ENCODE measurements at regions not wholly inside any gene's neighbourhood (a gene's known extent, or its start where the extent isn't known, plus 50 kb on each side); places are given as distances from the start of the nearest gene placed in this dataset.

- TF ChIP-seq CTCF (IDR thresholded peaks at IDR 0.05; ENCODE audit: borderline replicate concordance, extremely low read depth, low read length, poor library complexity, severe bottlenecking) (no peak), EZH2 (IDR thresholded peaks at IDR 0.05; ENCODE audit: borderline replicate concordance, low read depth, low read length, severe bottlenecking) (no peak)
Observed at GRCh38 chr16:16850274-16850673, 471.3 kb downstream of the NPIPA7 start.

Data from DND-41 (cell line).